Fibroblast of lung (primary cell): ENCODE measurements at regions not wholly inside any gene's neighbourhood (a gene's known extent, or its start where the extent isn't known, plus 50 kb on each side); places are given as distances from the start of the nearest gene placed in this dataset.

Source experiments
- DNase-seq, 2 donors: peaks; one replicate each; pipeline versions ENCODE4 v3.0.0 to v3.0.0-alpha.2; 2010; ENCODE audit warnings: low read depth in 2 of 2
- H2AFZ ChIP-seq: 2 replicates; pipeline ENCODE4 v1.5.1; 2012; ENCODE audit warnings: low read length, control low read depth, inconsistent platforms
- H3K27ac ChIP-seq: 2 replicates; pipeline ENCODE4 v1.5.1; 2011; ENCODE audit warnings: low read length, control low read depth; ENCODE audit not compliant: insufficient read depth
- H3K27me3 ChIP-seq: 2 replicates; pipeline ENCODE4 v1.5.1; 2011; ENCODE audit warnings: mild to moderate bottlenecking, low read length; ENCODE audit not compliant: control insufficient read depth, insufficient read depth
- H3K36me3 ChIP-seq: 2 replicates; pipeline ENCODE4 v1.5.1; 2011; ENCODE audit warnings: low read length; ENCODE audit not compliant: control insufficient read depth, insufficient read depth
- H3K4me1 ChIP-seq: 2 replicates; pipeline ENCODE4 v1.5.1; 2011; ENCODE audit warnings: low read length; ENCODE audit not compliant: control insufficient read depth, insufficient read depth; ENCODE audit errors: extremely low read depth
- H3K4me2 ChIP-seq: 2 replicates; pipeline ENCODE4 v1.5.1; 2011; ENCODE audit warnings: low read length, control low read depth; ENCODE audit not compliant: insufficient read depth; ENCODE audit errors: extremely low read depth
- H3K4me3 ChIP-seq, 4 experiments: fragments of 200-600 bp in 1 of 4; sonication (generic) in 1 of 4; replicated peaks in 1 of 4; 2 replicates each; pipeline ENCODE4 v1.5.1; 2011 to 2016; ENCODE audit warnings: low read length in 4 of 4, low read depth in 3 of 4, mild to moderate bottlenecking in 3 of 4, control low read depth in 2 of 4, inconsistent platforms in 1 of 4, mixed read lengths in 1 of 4; ENCODE audit not compliant: insufficient read depth in 1 of 4; ENCODE audit errors: control extremely low read depth in 1 of 4
- H3K79me2 ChIP-seq: 2 replicates; pipeline ENCODE4 v1.5.1; 2012; ENCODE audit warnings: mild to moderate bottlenecking, low read length, inconsistent platforms; ENCODE audit not compliant: control insufficient read depth, insufficient read depth
- H3K9ac ChIP-seq: 2 replicates; pipeline ENCODE4 v1.5.1; 2011; ENCODE audit warnings: mild to moderate bottlenecking, low read length, control low read depth; ENCODE audit not compliant: insufficient read depth
- H3K9me3 ChIP-seq: 2 replicates; pipeline ENCODE4 v1.5.1; 2012; ENCODE audit warnings: low read depth, low read length; ENCODE audit not compliant: control insufficient read depth, insufficient read depth
- H4K20me1 ChIP-seq: 2 replicates; pipeline ENCODE4 v1.5.1; 2011; ENCODE audit warnings: low read length; ENCODE audit not compliant: control insufficient read depth, insufficient read depth; ENCODE audit errors: extremely low read depth
- EZH2 ChIP-seq: IDR thresholded peaks from 2 replicates; pipeline ENCODE4 v1.5.1; 2012; ENCODE audit warnings: low read length, control low read depth, mild to moderate bottlenecking; ENCODE audit errors: missing control alignments
- TF ChIP-seq, protein P1 (sequence below), 2 donors: IDR thresholded peaks in 1 of 2; conservative IDR thresholded peaks in 1 of 2; 1 replicate in 1 of 2; 2 replicates in 1 of 2; pipeline ENCODE4 v1.5.1; 2011 to 2012; ENCODE audit warnings: low read length in 2 of 2, control low read depth in 1 of 2, inconsistent platforms in 1 of 2, low read depth in 1 of 2, mild to moderate bottlenecking in 1 of 2

DNA sequence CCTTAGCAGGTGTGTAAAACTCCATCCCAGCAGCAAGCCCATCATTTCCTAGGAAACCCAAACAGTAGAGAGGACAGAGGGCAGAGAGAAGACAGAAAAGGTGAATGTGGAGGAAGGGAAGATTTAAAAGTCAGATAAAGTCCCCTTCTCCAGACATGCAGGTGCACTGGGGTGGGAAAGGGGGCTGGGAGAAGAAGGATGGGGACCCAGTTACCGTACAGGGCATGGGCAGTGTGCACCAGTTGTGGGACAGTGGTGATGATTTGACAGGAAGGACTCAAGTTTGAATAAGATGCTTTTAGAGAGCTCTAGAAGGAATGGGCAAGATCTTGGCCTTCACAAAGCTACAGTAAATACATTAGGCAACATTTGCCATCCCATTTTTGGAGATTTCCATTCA lies 110.7 kb upstream of the PLXNA4 start:
- DNase-seq = no peak
- H3K4me1 ChIP-seq = no peaks in the 10 kb centered on the region
- TF ChIP-seq EZH2 = no peak
- TF ChIP-seq, protein P1, sequence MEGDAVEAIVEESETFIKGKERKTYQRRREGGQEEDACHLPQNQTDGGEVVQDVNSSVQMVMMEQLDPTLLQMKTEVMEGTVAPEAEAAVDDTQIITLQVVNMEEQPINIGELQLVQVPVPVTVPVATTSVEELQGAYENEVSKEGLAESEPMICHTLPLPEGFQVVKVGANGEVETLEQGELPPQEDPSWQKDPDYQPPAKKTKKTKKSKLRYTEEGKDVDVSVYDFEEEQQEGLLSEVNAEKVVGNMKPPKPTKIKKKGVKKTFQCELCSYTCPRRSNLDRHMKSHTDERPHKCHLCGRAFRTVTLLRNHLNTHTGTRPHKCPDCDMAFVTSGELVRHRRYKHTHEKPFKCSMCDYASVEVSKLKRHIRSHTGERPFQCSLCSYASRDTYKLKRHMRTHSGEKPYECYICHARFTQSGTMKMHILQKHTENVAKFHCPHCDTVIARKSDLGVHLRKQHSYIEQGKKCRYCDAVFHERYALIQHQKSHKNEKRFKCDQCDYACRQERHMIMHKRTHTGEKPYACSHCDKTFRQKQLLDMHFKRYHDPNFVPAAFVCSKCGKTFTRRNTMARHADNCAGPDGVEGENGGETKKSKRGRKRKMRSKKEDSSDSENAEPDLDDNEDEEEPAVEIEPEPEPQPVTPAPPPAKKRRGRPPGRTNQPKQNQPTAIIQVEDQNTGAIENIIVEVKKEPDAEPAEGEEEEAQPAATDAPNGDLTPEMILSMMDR (conservative IDR thresholded peaks at IDR 0.05 in 1 of 2, IDR thresholded peaks at IDR 0.05 in 1 of 2; ENCODE audit: low read depth in 1 of 2, low read length in 2 of 2) = no peak
- H2AFZ ChIP-seq = no peak overlapping the region
- H3K9me3 ChIP-seq = no peaks in the 10 kb centered on the region
- no peaks in the 10 kb centered on the region for H3K79me2 ChIP-seq
- no peak overlapping the region for H3K9ac ChIP-seq
- no peak overlapping the region for H3K4me2 ChIP-seq
- H4K20me1 ChIP-seq = no peaks in the 10 kb centered on the region
- peaks cover 5% of the 10 kb centered on the region for H3K27me3 ChIP-seq
- no peak overlapping the region for H3K27ac ChIP-seq
- no peaks in the 10 kb centered on the region for H3K36me3 ChIP-seq
- H3K4me3 ChIP-seq = no peak overlapping the region

DNA sequence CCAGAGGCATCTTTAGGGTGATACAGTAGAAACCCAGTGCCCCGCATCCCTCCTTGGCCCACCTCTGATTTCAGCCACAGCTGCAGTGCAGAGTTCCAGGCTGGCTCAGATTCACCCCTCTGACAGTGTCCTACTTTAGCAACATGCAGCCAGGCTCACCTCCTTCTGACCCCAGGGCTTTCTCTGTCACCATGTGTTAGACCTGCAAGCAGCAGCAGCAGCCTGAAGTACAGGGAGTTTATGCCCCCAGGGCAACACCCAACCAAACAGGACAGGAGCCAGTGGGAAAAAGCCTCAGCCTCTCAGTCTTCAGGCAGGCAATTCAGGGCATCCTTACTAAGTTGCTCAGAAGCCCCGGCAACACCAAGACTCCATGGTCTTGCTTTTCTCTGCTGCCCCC lies 109.0 kb upstream of the PLXNA4 start:
- DNase-seq = no peak
- no peaks in the 10 kb centered on the region for H3K9me3 ChIP-seq
- no peaks in the 10 kb centered on the region for H3K4me1 ChIP-seq
- H3K36me3 ChIP-seq = no peaks in the 10 kb centered on the region
- no peak overlapping the region for H3K27ac ChIP-seq
- H2AFZ ChIP-seq = no peak overlapping the region
- no peaks in the 10 kb centered on the region for H4K20me1 ChIP-seq
- no peaks in the 10 kb centered on the region for H3K79me2 ChIP-seq
- H3K9ac ChIP-seq = no peak overlapping the region
- H3K27me3 ChIP-seq = peaks cover 5% of the 10 kb centered on the region
- TF ChIP-seq, protein P1 (conservative IDR thresholded peaks at IDR 0.05 in 1 of 2, IDR thresholded peaks at IDR 0.05 in 1 of 2; ENCODE audit: low read depth in 1 of 2, low read length in 2 of 2) = no peak
- no peak for TF ChIP-seq EZH2
- H3K4me3 ChIP-seq = no peak overlapping the region
- H3K4me2 ChIP-seq = no peak overlapping the region

DNA sequence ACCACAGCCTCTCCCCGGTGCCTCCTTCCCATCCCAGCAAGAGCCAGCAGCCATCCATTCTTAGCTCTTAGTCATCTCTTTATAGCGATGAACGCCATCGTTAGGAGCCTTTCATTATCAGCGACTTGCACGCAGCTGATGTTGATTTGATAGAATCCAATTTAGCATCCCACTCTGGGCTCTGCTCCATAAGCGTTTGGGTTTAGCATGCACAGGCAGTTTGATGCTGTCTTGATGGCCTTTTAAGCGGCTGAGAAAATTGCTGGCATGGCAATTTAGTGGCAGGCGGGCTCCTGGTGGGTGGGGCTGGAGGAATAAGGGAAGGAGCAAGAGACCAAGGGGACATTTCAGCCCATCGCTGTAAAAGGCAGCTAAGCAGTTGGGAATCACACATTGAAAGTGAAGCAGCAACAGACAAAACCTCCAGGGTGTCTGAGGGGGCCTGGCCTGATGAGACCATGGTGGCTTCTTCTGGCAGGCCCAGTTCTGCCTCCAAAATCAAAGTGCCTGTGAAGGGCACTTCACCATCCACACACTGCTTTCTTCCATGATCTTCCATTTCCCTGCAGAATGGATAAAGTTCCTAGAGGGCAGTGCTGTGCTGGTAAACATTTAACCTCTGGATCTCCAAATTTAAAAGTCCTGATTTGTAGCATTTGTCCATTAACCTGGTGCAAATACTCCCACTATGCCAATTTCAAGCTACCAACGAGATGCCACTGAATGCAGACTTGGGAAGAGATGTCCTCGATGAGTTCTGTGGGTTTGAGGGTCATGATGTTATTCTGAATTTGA lies 107.8 kb upstream of the PLXNA4 start:
- Histone ChIP-seq H3K27ac (no peak overlapping the region), H3K9me3 (no peaks in the 10 kb centered on the region), H3K79me2 (no peaks in the 10 kb centered on the region), H2AFZ (no peak overlapping the region), H3K36me3 (no peaks in the 10 kb centered on the region), H4K20me1 (no peaks in the 10 kb centered on the region), H3K4me2 (no peak overlapping the region), H3K4me1 (no peaks in the 10 kb centered on the region), H3K27me3 (peaks cover 5% of the 10 kb centered on the region), H3K9ac (no peak overlapping the region), H3K4me3 (no peak overlapping the region)
- TF ChIP-seq EZH2 = no peak
- TF ChIP-seq, protein P1 (conservative IDR thresholded peaks at IDR 0.05 in 1 of 2, IDR thresholded peaks at IDR 0.05 in 1 of 2; ENCODE audit: low read depth in 1 of 2, low read length in 2 of 2) = no peak
- DNase-seq = no peak
